Omental fat pad (tissue), 3 donors: ENCODE measurements at regions not wholly inside any gene's neighbourhood (a gene's known extent, or its start where the extent isn't known, plus 50 kb on each side); places are given as distances from the start of the nearest gene placed in this dataset.
"Not testable (repeated sequence)": the region's sequence is repeated elsewhere in the genome, so short reads cannot be mapped to it uniquely, and the experiment has no call there.

ENCODE experiments used
- ATAC-seq: fragments of 150-250 bp; one replicate; pipeline ENCODE4 v1.9.1; 2016; ENCODE audit warnings: mild to moderate bottlenecking, moderate library complexity; ENCODE audit not compliant: low FRiP score
- DNase-seq: peaks from one replicate; pipeline ENCODE4 v3.0.0-alpha.2; 2019; ENCODE audit warnings: low spot score
- CTCF ChIP-seq, 3 donors: fragments of 450-650 bp; IDR thresholded peaks; one replicate each; pipeline ENCODE4 v1.5.1; 2016 to 2017; ENCODE audit warnings: antibody characterized with exemption in 3 of 3, mild to moderate bottlenecking in 3 of 3, moderate library complexity in 2 of 3

GRCh38 chr3:78086150-78086549 lies 1046.3 kb downstream of the ROBO2 start:
- no peak for TF ChIP-seq CTCF (IDR thresholded peaks at IDR 0.05)
- no peak for DNase-seq
- no peak for ATAC-seq

- no peak for ATAC-seq
- no peak for DNase-seq
- no peak for TF ChIP-seq CTCF (IDR thresholded peaks at IDR 0.05)
Measured at GRCh38 chr3:78087134-78087533, 1047.2 kb downstream of the ROBO2 start.

GRCh38 chr3:78088006-78088405 lies 1048.1 kb downstream of the ROBO2 start:
- DNase-seq, result no peak
- no peak for ATAC-seq
- TF ChIP-seq CTCF (IDR thresholded peaks at IDR 0.05), result no peak

GRCh38 chr3:78090382-78090781 lies 1050.5 kb downstream of the ROBO2 start:
- no peak for ATAC-seq
- TF ChIP-seq CTCF (IDR thresholded peaks at IDR 0.05), result no peak
- no peak for DNase-seq

GRCh38 chr3:78091478-78092119 lies 1051.7 kb downstream of the ROBO2 start:
- ATAC-seq, result no peak
- TF ChIP-seq CTCF (IDR thresholded peaks at IDR 0.05), result no peak
- no peak for DNase-seq

- ATAC-seq, result not testable (repeated sequence)
Measured at GRCh38 chr3:78092574-78092973, 1052.7 kb downstream of the ROBO2 start.

GRCh38 chr3:78096488-78097255 lies 1056.8 kb downstream of the ROBO2 start:
- DNase-seq, result no peak
- no peak for ATAC-seq
- TF ChIP-seq CTCF (IDR thresholded peaks at IDR 0.05), result no peak

More at GRCh38 chr3:78092574-78092973, 1052.7 kb downstream of the ROBO2 start:
- not testable (repeated sequence) for DNase-seq
